ENCODE measurements at regions not wholly inside any gene's neighbourhood (a gene's known extent, or its start where the extent isn't known, plus 50 kb on each side); places are given as distances from the start of the nearest gene placed in this dataset.
"Not testable (repeated sequence)": the region's sequence is repeated elsewhere in the genome, so short reads cannot be mapped to it uniquely, and the experiment has no call there.

DNA sequence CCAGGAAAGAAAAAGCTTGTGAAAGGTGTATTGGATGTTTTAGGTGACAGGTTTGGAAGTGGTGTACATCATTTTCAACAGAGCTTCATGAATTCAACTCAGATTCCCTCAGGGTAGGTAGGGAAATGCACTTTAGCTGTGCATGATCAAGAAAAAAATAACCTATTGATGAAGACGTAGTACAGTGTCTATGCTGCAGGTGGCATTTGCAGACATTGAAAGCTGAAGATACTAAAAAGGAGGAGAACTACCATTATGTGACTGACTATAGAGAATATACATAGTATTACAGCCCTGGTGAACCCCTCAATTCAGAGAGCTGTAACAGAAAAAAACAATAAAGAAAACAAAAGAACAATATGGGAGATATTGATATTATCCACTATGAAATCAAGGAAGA lies 2344.7 kb upstream of the ACO1 start:
- H3K27ac ChIP-seq = no peak overlapping the region
- intact Hi-C loops (cut with DNase I) = no loop called here
- no peaks in the 10 kb centered on the region for H3K9me3 ChIP-seq
- no peaks in the 10 kb centered on the region for H3K36me3 ChIP-seq
- H3K4me1 ChIP-seq = no peaks in the 10 kb centered on the region
- ATAC-seq (no peak), DNase-seq (no peak)
- no peaks in the 10 kb centered on the region for H3K27me3 ChIP-seq
- no peak overlapping the region for H3K4me3 ChIP-seq
- TF ChIP-seq CTCF (IDR thresholded peaks at IDR 0.05) (no peak), POLR2A (IDR thresholded peaks at IDR 0.05) (no peak)
- WGBS (ENCODE audit: insufficient coverage, low coverage, low lambda C conversion rate, missing lambda C conversion rate) = 25% methylated on average over 1 of the region's 1 CpG

- ATAC-seq = no peak
- WGBS (ENCODE audit: insufficient coverage, low coverage, low lambda C conversion rate, missing lambda C conversion rate) = 45% methylated on average over 7 of the region's 8 CpGs
- no peak for DNase-seq
- H3K9me3 ChIP-seq = no peaks in the 10 kb centered on the region
- no peaks in the 10 kb centered on the region for H3K4me1 ChIP-seq
- no peak overlapping the region for H3K4me3 ChIP-seq
- intact Hi-C loops (cut with DNase I) = no loop called here
- no peak for TF ChIP-seq CTCF (IDR thresholded peaks at IDR 0.05)
- TF ChIP-seq POLR2A (IDR thresholded peaks at IDR 0.05) = no peak
- H3K27ac ChIP-seq = no peak overlapping the region
- H3K27me3 ChIP-seq = no peaks in the 10 kb centered on the region
- no peaks in the 10 kb centered on the region for H3K36me3 ChIP-seq
These were observed 2336.0 kb upstream of the ACO1 start for GRCh38 chr9:30048396-30048795.

GRCh38 chr9:30058463-30058862 lies 2326.0 kb upstream of the ACO1 start:
- Histone ChIP-seq H3K27ac (no peak overlapping the region), H3K4me3 (no peak overlapping the region), H3K9me3 (no peaks in the 10 kb centered on the region), H3K4me1 (no peaks in the 10 kb centered on the region), H3K27me3 (no peaks in the 10 kb centered on the region), H3K36me3 (no peaks in the 10 kb centered on the region)
- intact Hi-C loops (cut with DNase I) = no loop called here
- TF ChIP-seq CTCF (IDR thresholded peaks at IDR 0.05) (no peak), POLR2A (IDR thresholded peaks at IDR 0.05) (no peak)
- no peak for ATAC-seq
- no peak for DNase-seq
- 48% methylated on average over 1 of the region's 1 CpG for WGBS (ENCODE audit: insufficient coverage, low coverage, low lambda C conversion rate, missing lambda C conversion rate)

DNA sequence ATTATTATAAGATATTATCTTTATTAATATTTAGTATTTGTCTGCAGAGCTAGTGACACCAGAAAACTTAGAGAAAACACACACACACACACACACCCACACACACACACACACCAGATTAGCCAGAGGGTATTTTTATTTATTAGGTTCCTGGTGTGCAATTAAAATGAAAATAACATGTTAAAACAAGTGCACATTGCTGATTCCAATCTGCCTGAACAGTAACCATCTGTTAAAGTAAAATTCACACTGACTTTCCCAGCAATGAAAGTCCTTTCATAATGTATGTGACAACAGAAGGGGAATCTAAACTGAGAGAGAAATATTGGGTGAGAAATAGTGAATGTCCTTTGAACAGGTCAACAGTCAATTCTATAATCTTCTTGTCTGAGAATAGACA lies 2323.5 kb upstream of the ACO1 start:
- TF ChIP-seq CTCF (IDR thresholded peaks at IDR 0.05) (no peak), POLR2A (IDR thresholded peaks at IDR 0.05) (no peak)
- Histone ChIP-seq H3K4me1 (no peaks in the 10 kb centered on the region), H3K27ac (no peak overlapping the region), H3K4me3 (no peak overlapping the region), H3K9me3 (no peaks in the 10 kb centered on the region), H3K27me3 (no peaks in the 10 kb centered on the region), H3K36me3 (no peaks in the 10 kb centered on the region)
- DNase-seq (no peak), ATAC-seq (no peak)
- intact Hi-C loops (cut with DNase I) = no loop called here

DNA sequence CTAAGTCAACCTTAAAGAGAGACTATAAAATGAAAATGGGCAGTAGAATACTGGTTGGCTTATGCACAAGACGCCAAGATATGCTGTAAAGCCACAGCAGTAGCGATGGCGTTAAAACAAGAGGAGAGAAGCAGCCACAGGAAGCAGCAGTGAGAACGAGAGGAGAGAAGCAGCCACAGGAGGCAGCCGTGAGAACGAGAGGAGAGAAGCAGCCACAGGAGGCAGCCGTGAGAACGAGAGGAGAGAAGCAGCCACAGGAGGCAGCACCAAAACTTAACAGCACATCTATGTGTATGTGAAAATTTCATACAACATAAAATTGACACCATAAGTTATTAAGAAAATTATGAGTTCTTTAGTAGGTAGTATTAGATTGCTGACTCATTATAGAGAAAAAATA lies 2318.6 kb upstream of the ACO1 start:
- TF ChIP-seq POLR2A (IDR thresholded peaks at IDR 0.05) (no peak), CTCF (IDR thresholded peaks at IDR 0.05) (no peak)
- Histone ChIP-seq H3K36me3 (no peaks in the 10 kb centered on the region), H3K27ac (no peak overlapping the region), H3K4me3 (no peak overlapping the region), H3K27me3 (no peaks in the 10 kb centered on the region), H3K4me1 (no peaks in the 10 kb centered on the region), H3K9me3 (no peaks in the 10 kb centered on the region)
- intact Hi-C loops (cut with DNase I) = no loop called here
- DNase-seq (no peak), ATAC-seq (no peak)
- WGBS (ENCODE audit: insufficient coverage, low coverage, low lambda C conversion rate, missing lambda C conversion rate) = 68% methylated on average over 8 of the region's 8 CpGs

DNA sequence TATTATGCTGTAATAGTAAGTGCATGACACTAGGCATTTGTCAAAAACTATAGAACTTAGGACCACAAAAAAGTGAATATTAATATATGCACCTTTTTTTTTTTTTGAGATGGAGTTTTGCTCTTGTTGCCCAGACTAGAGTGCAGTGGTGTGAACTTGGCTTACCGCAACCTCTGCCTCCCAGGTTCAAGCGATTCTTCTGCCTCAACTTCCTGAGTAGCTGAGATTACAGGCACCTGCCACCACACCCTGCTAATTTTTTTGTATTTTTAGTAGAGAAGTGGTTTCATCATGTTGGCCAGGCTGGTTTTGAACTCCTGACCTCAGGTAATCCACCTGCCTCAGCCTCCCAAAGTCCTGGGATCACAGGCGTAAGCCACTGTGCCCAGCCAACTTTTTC lies 2315.2 kb upstream of the ACO1 start:
- 78% methylated on average over 3 of the region's 3 CpGs for WGBS (ENCODE audit: insufficient coverage, low coverage, low lambda C conversion rate, missing lambda C conversion rate)
- H3K4me1 ChIP-seq; H3K9me3 ChIP-seq; H3K27ac ChIP-seq; ATAC-seq; H3K27me3 ChIP-seq; H3K4me3 ChIP-seq; H3K36me3 ChIP-seq; intact Hi-C loops (cut with DNase I); DNase-seq: not testable (repeated sequence)

All from right lobe of liver (tissue), 6 donors.